Endothelial cell of umbilical vein (primary cell): ENCODE measurements at regions not wholly inside any gene's neighbourhood (a gene's known extent, or its start where the extent isn't known, plus 50 kb on each side); places are given as distances from the start of the nearest gene placed in this dataset.

Experiments used
- BruUV-seq: library from RNA; stranded (reverse); fragments of 400-500 nt; replicated peaks from 2 replicates; lab custom pipeline; 2021; lab: Mats Ljungman, UMichigan
- CTCF ChIA-PET: fragments of 300-600, 350-600 bp; sonication (Branson Sonifier 250); formaldehyde crosslinking; loops from one replicate; lab custom pipeline; 2021; ENCODE audit warnings: antibody characterized with exemption, inconsistent platforms; lab: Charles Lee
- POLR2A ChIA-PET: fragments of 300-600, 350-600 bp; sonication (Branson Sonifier 250); formaldehyde crosslinking; loops from one replicate; lab custom pipeline; 2021; ENCODE audit warnings: antibody characterized with exemption, inconsistent platforms; lab: Charles Lee
- DNase-seq: peaks from one replicate; pipeline ENCODE4 v3.0.0-alpha.2; 2011; ENCODE audit warnings: low read depth, low spot score
- FAIRE-seq: peaks from 2 replicates; lab custom pipeline; 2011; peaks lifted over from hg19 to GRCh38; lab: Jason Lieb, UNC
- H2AFZ ChIP-seq: 2 replicates; pipeline ENCODE4 v1.6.0; 2012; ENCODE audit warnings: low read depth, low read length, control low read depth, inconsistent platforms
- H3K27ac ChIP-seq: 2 replicates; pipeline ENCODE4 v1.5.1; 2011; ENCODE audit warnings: low read depth, mild to moderate bottlenecking, control low read depth, low read length, moderate library complexity; ENCODE audit not compliant: insufficient read depth
- H3K27me3 ChIP-seq, 2 experiments: 2 replicates each; pipeline versions ENCODE4 v1.6.0 to v1.6.1; 2011; ENCODE audit warnings: low read length in 2 of 2, mixed read lengths in 1 of 2; ENCODE audit not compliant: control insufficient read depth in 2 of 2, insufficient read depth in 2 of 2
- H3K36me3 ChIP-seq, 2 experiments: 2 replicates in 1 of 2; 3 replicates in 1 of 2; pipeline ENCODE4 v1.5.1; 2011; ENCODE audit warnings: low read length in 2 of 2, mild to moderate bottlenecking in 1 of 2, moderate library complexity in 1 of 2; ENCODE audit not compliant: control insufficient read depth in 2 of 2, insufficient read depth in 2 of 2; ENCODE audit errors: extremely low read depth in 1 of 2
- H3K4me1 ChIP-seq: 3 replicates; pipeline ENCODE4 v1.5.1; 2011; ENCODE audit warnings: mild to moderate bottlenecking, low read length; ENCODE audit not compliant: control insufficient read depth, insufficient read depth; ENCODE audit errors: extremely low read depth
- H3K4me2 ChIP-seq: 2 replicates; pipeline ENCODE4 v1.6.1; 2011; ENCODE audit warnings: low read length, control low read depth, mixed read lengths; ENCODE audit not compliant: insufficient read depth
- H3K4me3 ChIP-seq, 3 experiments: fragments of 200-600 bp in 1 of 3; sonication (generic), shearing (Covaris generic) in 1 of 3; replicated peaks in 1 of 3; 2 replicates each; pipeline ENCODE4 v1.5.1; 2011 to 2016; ENCODE audit warnings: control low read depth in 3 of 3, low read length in 3 of 3, mild to moderate bottlenecking in 2 of 3, inconsistent platforms in 1 of 3, low read depth in 1 of 3, moderate library complexity in 1 of 3; ENCODE audit not compliant: insufficient read depth in 1 of 3
- H3K79me2 ChIP-seq: 2 replicates; pipeline ENCODE4 v1.6.0; 2012; ENCODE audit warnings: low read length, inconsistent platforms; ENCODE audit not compliant: control insufficient read depth, insufficient read depth
- H3K9ac ChIP-seq: replicated peaks from 2 replicates; pipeline ENCODE3; 2011; ENCODE audit warnings: low read length, control low read depth; ENCODE audit not compliant: insufficient read depth; ENCODE audit errors: extremely low read depth
- H3K9me1 ChIP-seq: replicated peaks from 3 replicates; pipeline ENCODE4 v1.6.0; 2011; ENCODE audit warnings: mild to moderate bottlenecking, low read length; ENCODE audit not compliant: control insufficient read depth, insufficient read depth; ENCODE audit errors: extremely low read depth
- H3K9me3 ChIP-seq: replicated peaks from 2 replicates; pipeline ENCODE4 v1.5.1; 2012; ENCODE audit warnings: low read length, inconsistent platforms; ENCODE audit not compliant: control insufficient read depth, insufficient read depth
- H4K20me1 ChIP-seq: replicated peaks from 2 replicates; pipeline ENCODE3; 2011; ENCODE audit warnings: mild to moderate bottlenecking, low read length; ENCODE audit not compliant: control insufficient read depth, insufficient read depth; ENCODE audit errors: extremely low read depth
- CTCF ChIP-seq, 2 donors: IDR thresholded peaks; 1 replicate in 1 of 2; 2 replicates in 1 of 2; pipeline ENCODE4 v1.5.1; 2011; ENCODE audit warnings: low read length in 2 of 2, mild to moderate bottlenecking in 2 of 2, moderate library complexity in 2 of 2, control low read depth in 1 of 2, inconsistent platforms in 1 of 2, low read depth in 1 of 2; ENCODE audit not compliant: insufficient read depth in 1 of 2; ENCODE audit errors: extremely low read depth in 1 of 2
- EZH2 ChIP-seq: IDR thresholded peaks from 2 replicates; pipeline ENCODE4 v1.6.1; 2012; ENCODE audit warnings: borderline replicate concordance, low read depth, mild to moderate bottlenecking, moderate library complexity, low read length, inconsistent platforms; ENCODE audit not compliant: severe bottlenecking
- FOS ChIP-seq: IDR thresholded peaks from 2 replicates; pipeline ENCODE4 v1.6.1; 2011; ENCODE audit warnings: mild to moderate bottlenecking, low read length, moderate library complexity, borderline replicate concordance; ENCODE audit not compliant: insufficient read depth
- GATA2 ChIP-seq: IDR thresholded peaks from 2 replicates; pipeline ENCODE4 v1.7.0; 2011; ENCODE audit warnings: low read depth, mild to moderate bottlenecking, moderate library complexity, mixed read lengths, low read length; ENCODE audit not compliant: insufficient read length, insufficient read depth
- JUN ChIP-seq: IDR thresholded peaks from 2 replicates; pipeline ENCODE4 v1.6.1; 2011; ENCODE audit warnings: borderline replicate concordance, low read depth; ENCODE audit not compliant: insufficient read length, insufficient read depth
- MAX ChIP-seq: IDR thresholded peaks from 2 replicates; pipeline ENCODE4 v1.6.1; 2011; ENCODE audit not compliant: insufficient read depth, insufficient read length
- MYC ChIP-seq: IDR thresholded peaks from one replicate; pipeline ENCODE4 v1.6.1; 2011; ENCODE audit warnings: mild to moderate bottlenecking, low read depth, low read length
- POLR2A ChIP-seq: IDR thresholded peaks from 2 replicates; pipeline ENCODE4 v1.6.1; 2012; ENCODE audit warnings: low read depth, mild to moderate bottlenecking, control low read depth, low read length
- POLR2AphosphoS5 ChIP-seq: IDR thresholded peaks from 2 replicates; pipeline ENCODE4 v1.6.1; 2012; ENCODE audit warnings: low read depth, mild to moderate bottlenecking, control low read depth, low read length, moderate library complexity; ENCODE audit not compliant: insufficient read depth
- dilution Hi-C: fragments of 300-500 bp; cut with MboI; formaldehyde crosslinking; loops from one replicate; pipeline ENCODE4 v1.15.0; 2019; ENCODE audit warnings: low sequenced_read_pairs; ENCODE audit not compliant: extremely low pct_ligation_motif_present
- intact Hi-C: fragments of 100-400 bp; cut with micrococcal nuclease; formaldehyde crosslinking; loops from one replicate; pipeline ENCODE4 v1.10.0; 2022

GRCh38 chr14:49478784-49479183 is 107.4 kb downstream of the RPS29 start:
- dilution Hi-C loops (no loop called here), intact Hi-C loops (no loop called here)
- no peak overlapping the region for H3K4me3 ChIP-seq
- H3K27me3 ChIP-seq, result peaks cover 0 to 2% of the 10 kb centered on the region in 2 experiments
- BruUV-seq, result no TSS peak
- H3K4me1 ChIP-seq, result no peaks in the 10 kb centered on the region
- H3K79me2 ChIP-seq, result no peaks in the 10 kb centered on the region
- H3K9me3 ChIP-seq, result no peaks in the 10 kb centered on the region
- H2AFZ ChIP-seq, result no peak overlapping the region
- no peak overlapping the region for H3K27ac ChIP-seq
- ChIA-PET POLR2A (no interaction called here), CTCF (interaction anchor here (5.3 kb wide), 1 partner anchor 17 kb away, joined by 23 read pairs; no protein-coding TSS in a partner anchor)
- TF ChIP-seq EZH2 (no peak), MAX (no peak), GATA2 (no peak), POLR2A (no peak), FOS (no peak), MYC (no peak), CTCF (IDR thresholded peaks at IDR 0.05; ENCODE audit: extremely low read depth in 1 of 2, insufficient read depth in 1 of 2, low read depth in 1 of 2, low read length in 2 of 2) (no peak), POLR2AphosphoS5 (no peak), JUN (no peak)
- DNase-seq, result no peak
- H4K20me1 ChIP-seq, result no peaks in the 10 kb centered on the region
- H3K4me2 ChIP-seq, result no peak overlapping the region
- FAIRE-seq, result no peak
- H3K36me3 ChIP-seq, result no peaks in the 10 kb centered on the region
- no peaks in the 10 kb centered on the region for H3K9me1 ChIP-seq
- no peak overlapping the region for H3K9ac ChIP-seq
